Middle frontal gyrus (tissue), 1 donor: ENCODE measurements at regions not wholly inside any gene's neighbourhood (a gene's known extent, or its start where the extent isn't known, plus 50 kb on each side); places are given as distances from the start of the nearest gene placed in this dataset.

Source experiments
- DNase-seq: peaks from one replicate; pipeline ENCODE4 v3.0.0-alpha.2; 2015; ENCODE audit warnings: low spot score; ENCODE audit errors: extremely low spot score

DNA sequence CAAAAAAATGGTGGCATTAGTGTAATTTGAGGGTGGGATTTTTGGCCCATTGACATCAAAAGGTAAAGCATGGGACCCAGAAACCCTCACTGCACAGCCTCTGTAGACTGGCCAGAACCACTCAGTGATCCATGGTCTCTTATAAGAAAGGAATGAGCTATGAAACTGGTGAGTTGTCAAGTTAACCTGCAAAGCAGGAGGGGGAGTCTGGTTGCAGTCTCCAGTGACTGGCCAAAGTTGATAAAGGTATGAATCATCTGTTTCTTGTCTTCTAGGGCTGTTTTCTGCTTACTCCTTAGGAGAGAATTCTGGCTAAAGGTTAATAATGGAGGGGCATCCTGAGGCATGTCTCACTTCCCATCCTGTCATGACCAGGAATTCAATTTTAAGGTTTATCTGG lies 325.2 kb downstream of the TLR4 start:
- DNase-seq = no peak

DNA sequence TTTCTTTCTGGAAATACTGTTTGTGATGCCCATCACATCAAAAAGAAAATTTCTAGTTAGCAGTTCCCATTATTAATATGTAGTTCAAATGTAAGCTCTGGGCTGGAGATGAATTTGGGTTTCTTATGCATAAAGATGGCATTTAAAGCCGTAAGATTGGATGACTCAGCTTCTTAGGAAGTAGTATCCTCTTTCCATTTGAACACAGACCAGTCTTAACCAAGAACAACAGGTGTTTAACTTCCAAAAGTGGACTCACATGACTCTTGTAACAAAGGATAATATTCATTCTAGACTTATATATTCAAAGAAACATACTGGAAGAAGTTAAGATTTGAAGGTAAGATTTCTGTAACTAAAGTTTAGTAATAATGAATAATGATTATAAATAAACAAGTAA lies 330.5 kb downstream of the TLR4 start:
- no peak for DNase-seq

DNA sequence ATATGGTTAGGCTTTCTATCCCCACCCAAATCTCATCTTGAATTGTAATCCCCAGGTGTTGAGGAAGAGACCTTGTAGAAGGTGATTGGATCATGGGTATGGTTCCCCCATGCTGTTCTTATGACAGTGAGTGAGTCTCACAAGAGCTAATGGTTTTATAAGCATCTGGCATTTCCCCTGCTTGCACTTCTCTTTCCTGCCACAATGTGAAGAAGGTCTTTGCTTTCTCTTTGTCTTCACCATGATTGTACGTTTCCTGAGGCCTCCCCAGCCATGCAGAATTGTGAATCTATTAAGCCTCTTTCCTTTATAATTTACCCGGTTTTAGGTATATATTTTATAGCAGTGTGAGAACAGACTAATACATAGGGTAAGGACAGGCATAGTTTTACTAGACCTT lies 334.5 kb downstream of the TLR4 start:
- no peak for DNase-seq

DNA sequence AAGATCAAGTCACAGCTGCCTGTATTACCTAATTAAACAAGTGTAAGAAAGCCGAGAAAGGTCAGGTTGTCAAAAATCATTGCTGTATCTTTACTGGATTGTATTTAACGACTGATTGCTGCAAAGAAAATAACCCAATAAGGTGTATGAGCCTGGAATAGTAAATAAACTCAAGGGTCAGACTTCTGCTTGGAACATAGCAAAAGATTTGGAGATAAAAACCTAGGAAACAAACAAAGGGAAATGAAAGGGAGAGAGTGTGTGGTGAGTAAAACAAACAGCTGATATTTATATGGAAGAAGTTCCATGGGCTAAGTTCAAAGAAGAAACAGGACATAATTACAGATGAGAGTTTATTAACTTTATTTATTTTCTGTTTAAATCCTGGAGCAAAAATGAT lies 354.0 kb downstream of the TLR4 start:
- DNase-seq = no peak

DNA sequence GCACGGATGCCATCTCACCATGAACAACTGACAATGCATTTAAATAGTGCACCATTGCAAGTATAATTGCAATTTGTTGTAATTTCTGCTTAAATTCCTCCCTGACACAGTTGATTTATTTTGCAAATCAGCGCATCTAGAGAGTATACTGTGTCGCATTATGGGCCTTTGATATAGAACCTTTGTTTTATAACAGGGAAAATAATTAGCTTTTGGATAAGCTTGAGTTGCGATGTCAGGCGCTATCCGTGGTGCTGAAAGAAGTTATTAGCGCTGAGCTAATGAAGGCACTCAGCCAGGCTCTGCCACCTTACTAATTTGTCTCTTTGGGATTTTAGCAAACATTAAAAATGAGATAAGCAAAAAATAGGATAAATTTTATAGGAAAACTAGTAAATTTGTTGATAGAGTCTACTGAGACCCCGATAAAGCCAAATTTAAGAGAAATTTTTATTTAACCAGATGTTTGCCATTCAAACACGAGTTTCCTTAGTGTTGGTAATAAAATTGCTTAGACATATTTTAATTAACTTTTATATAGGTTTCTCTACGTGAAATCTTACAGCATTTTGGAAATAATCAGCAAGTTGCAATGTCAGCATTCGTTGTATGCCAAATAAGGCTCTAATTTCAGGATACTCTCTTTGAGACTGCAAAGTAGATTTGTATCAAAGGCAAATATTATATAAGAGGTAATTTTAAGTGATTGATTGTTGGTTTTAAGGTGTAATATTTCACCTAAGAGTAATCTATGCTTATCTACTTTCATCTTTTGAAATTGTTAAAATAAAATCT lies 355.5 kb downstream of the TLR4 start:
- DNase-seq = no peak

DNA sequence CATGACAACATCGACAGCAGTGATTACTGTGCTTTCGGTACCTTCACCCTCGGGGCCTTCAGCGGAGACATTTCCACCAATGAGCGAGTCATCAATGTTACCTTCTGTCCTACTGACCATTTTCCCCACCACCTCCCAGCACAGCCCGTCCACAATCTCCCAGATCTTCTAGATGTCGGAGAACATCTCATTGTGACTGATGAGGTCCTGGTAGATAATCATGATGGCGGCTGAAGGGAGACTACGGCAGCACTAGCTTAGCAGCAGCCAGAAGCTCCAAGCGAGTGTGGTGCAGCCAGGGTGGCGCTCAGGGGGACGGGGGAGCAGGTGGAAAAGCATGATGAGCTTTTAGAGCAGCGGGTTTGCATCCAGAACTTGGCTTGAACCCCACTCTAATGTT lies 379.0 kb downstream of the TLR4 start:
- no peak for DNase-seq

DNA sequence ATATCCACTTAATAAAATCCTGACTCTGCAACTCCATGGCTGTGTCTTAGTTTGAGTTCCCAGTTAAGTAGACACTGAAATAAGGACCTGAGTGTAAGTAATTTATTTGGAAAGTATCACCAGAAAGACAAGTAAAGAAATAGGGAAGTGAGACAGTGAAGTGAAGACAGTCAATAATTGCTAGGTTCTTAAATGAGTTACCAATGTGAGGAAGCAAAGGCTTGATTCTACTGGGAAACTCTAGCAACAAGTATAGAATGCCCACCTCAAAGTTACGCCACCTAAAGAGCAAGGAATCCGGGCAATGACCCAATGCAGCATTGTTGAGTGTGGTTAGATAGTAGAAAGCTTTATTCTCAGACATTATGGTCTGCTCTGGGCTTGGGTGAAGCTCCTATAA lies 383.9 kb downstream of the TLR4 start:
- no peak for DNase-seq

DNA sequence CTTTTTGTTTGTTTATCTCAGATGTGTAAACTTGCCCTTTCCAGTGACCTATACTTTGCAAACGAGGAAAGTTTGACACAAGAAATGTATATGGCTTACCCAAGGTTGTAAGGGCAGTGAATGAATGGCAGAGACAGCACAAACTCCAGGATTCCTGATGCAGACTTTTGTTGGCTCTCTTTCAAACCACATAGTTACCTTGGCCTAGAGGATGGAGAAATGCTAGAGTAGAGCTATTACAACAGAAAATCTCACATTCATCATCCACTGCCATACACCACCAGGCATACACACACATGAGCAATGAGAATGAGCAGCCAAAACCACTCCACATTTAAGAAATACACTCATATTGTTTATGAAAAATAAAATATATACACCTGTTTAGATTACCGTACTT lies 387.0 kb downstream of the TLR4 start:
- no peak for DNase-seq

DNA sequence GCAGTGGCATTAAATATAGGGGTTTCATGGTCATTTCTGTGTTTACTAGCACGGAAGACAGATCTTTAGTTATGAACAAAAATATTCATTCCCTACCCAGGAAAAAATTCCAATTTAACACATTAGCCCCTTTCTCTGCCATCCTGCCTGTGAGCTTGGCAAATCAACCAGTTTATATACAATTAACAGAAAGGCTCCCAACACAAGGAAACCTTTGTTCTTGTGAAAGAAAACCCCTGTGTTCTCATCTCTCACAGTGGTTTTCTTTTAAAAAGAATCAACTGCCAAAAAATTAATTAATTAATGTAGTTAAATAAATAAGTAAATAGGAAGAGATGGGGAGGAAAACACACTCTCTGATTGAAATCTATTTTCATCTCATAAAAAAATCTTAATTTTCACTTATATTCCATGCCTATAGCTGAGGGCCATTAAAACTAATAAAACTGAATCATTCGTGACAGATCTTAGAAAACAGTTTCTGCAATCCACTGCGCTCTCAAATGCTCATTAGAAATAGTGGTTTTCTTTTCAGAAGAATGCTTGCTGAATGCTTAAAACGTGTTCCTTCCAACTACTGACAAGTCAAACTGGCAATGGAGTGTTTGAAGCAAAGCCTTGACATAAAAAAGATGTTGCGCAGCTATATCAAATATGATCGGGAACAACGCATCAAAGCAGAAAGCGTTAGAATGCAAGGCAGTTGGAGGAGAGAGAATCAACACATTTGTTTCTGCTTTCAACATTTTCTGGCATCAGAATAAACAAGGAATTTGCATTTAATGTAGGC lies 387.7 kb downstream of the TLR4 start:
- peak; percentile 20 for DNase-seq

DNA sequence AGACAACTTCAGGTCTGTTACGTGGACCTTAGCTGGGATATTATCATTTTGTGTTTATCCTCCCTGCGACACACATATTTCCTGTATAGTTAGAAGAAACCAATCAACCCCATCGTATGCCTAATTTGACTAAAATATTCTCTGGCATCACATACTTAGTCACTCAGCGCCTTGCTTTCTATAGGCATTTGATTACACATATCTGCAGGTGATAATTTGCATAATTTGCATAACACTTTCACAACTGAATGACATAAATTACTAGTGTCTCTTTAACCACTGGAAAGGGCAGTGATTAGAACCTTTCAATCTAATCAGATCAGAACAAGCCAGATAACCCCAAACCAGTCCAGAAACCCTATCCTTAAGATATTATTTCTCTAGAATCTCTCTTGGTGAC lies 390.2 kb downstream of the TLR4 start:
- DNase-seq = no peak

DNA sequence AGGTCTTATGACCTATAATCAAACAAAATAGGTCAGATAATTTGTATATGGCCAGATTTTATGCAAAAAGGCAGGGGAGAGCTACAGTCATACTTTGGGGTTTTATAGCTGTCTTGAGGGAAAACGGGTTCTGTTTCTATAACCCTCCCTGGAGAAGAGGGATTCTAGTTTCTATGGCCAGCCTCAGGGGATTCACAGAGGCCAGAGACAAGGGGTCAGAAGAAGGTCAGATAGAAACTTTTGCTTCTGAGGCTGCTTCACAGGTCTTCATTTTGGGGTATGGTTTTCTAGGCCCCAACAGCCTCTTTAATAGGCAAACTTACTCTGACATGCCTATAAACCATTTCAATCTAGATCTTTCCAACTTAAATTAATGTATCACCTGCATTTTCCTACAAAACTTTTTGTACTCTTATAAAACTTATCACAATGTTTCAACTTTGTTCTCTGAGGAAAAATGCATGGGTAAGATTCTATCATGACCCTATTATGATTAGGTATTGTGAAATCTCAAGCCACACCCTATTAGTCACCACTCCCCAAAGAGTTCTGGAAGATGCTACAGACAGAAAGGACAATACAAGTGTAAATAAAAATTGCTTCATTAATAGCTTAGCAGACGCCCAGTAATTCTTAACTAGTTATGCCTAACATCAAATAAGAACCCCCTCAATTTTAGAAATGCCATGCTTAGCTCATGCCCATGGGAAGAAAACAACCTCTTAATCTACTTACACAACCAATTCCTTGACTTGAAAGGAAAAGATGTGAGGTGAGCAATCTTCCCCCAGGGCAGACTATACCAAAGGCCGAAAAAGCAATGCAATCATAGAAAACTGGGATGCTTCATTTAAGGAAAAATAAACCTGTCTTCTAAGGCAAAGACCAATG lies 396.6 kb downstream of the TLR4 start:
- no peak for DNase-seq

DNA sequence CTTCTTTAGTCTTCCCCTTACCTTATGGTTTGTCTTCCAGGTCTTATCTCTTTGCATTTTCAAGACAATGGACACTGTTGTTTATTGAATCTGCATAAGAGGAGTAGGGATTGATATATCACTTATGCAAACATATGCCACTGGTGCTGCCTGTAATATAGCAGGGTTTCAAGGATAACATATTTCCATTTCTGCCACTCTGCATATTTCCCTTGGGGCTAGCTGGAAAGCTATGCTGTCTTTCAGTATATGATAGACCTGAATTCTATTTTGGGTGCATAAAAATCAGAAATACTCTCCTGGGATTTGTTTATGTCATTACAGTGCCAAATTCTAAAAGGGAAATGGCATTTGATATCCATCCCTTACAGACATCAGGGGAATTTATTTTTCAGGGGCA lies 400.2 kb downstream of the TLR4 start:
- no peak for DNase-seq

DNA sequence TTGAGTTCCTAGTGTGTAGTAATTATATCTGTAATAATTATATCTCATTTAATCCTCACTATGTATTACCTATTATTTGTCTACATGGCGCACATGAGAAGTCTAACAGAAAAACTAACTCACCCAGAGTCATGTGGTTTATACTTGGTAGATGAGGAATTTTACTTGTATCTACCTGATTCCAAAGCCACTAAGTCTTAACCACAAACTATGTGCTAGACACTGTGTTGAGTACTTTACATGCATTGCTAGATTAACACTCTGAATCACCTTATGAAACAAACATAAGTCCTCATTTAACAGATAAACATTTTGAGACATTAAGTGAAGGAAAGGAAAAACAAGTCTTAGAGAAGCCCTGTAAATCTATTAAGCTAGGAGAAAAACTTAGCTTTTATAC lies 404.8 kb downstream of the TLR4 start:
- DNase-seq = no peak

DNA sequence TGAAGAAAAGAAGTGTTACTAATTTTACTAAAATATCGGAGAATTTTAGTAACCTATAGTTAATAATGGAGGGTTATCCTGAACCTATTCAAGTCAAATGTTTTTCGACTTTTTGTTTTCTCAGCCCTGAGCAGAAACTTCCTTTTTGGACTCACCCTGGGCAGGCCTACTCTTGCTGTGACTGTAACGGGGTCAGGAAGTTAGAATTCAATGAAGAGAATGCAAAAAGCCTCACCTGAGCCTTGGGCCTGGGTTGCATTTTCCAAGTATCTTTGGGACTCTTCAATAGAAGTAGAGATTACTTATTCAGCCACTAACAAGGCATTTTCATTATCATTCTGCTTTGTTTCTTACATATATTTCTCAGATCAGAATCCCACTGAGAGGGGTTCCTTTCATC lies 405.3 kb downstream of the TLR4 start:
- no peak for DNase-seq

DNA sequence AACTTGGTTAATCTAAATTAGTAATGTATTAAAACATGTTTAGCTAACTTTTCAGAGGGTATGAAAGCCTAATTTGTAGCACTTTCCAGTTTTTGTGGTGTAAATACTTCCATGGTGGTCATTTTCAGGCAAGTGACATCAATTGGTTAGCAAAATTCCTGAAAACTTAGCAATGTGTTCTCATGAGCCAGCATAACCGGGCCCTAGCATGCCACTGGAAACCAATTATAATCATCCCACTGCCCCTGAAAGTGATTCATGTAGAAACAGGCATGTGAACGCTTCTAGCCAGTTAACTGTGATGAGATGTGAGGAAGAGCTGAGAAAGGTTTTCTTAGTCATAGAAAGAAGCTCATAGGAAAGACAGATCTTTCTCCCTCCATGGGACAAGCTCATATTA lies 417.2 kb downstream of the TLR4 start:
- DNase-seq = no peak

DNA sequence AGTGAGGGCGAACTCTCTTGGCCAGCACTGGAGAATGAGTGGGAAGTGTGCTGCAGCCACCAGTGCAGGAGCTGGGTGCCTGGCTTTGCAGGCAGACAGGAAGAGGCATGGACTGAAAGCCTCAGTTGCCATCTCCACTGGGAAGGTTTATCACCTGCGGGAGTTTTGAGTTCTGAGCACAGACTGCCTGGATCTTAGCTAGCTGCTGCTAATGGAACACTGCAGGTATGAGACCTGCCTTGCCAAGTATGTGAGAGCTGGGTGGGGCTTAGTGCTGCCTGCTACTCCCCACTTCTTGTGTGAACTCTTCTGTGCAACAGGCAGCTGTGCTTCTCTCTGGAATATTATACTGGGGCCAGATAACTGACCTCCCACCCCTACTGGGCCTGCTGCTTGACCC lies 424.1 kb downstream of the TLR4 start:
- no peak for DNase-seq

DNA sequence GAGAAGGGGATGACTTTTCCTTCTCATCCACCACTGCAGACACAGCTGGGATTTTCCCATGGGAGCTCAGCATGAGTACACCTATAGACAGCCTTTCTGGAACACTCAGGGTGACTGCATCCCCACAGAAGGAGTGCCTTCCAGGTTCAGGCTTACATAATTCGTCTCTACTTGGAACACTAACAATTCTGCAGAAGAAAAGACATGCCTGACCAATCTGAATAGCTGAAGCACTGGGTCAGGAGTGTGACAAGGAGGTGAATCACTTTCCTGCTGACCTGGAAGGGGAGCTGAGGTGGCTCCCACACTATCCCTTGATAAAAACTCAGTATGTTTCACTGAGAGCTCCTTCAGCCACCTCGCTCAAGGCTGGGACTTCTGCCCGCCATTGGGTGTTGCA lies 425.3 kb downstream of the TLR4 start:
- no peak for DNase-seq

DNA sequence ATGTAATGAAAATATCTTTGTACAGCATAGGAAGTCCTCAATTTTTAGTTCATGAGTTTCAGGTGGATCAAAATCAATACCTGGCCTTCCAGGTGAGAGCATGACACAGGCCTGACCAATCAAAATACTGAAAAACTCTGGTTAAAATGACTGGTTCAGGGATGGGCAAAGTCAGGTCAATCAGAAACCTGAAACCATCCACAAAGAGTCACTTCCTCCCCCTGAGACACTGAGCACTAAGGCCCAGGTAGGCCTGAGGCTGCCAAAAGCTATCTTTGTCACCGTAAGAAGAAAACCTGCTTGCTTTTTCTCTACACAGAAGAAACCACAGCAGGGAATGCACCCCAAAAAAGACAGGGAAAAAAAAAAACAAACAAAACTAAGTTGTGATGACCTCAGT lies 444.8 kb downstream of the TLR4 start:
- DNase-seq = no peak

DNA sequence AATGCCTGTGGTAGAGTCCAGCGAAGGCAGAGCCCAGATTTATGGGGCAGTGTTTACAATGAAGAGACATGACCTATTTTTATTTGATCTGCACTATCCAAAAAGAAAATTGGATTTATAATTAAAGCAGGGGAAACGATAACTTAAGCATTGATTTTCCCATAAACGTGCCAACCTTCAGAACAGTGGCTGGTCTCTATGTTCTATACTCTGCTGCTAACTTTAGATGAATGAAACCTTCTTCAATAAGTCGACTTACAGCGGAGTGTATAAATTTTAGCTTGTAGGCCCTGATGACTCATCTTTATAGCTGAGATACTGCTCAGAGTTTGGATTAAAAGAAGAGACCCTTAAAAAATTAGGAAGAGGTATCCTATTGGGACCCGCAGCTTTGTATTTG lies 452.6 kb downstream of the TLR4 start:
- no peak for DNase-seq

DNA sequence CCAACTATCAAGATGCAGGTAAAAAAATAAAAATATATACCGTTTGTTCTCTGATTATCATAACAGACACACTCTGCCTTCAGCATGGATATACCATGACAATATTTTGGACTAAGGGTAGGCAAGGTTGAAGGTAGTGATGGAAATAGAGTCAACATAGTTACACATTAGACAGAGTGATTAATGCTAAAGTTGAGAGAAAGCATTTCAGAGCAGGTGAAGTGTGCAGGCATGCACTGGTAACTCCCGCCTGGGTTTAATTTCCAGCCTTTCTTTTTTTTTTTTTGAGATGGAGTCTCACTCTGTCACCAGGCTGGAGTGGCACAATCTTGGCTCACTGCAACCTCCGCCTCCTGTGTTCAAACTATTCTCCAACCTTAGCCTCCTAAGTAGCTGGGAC lies 458.5 kb downstream of the TLR4 start:
- DNase-seq = no peak

DNA sequence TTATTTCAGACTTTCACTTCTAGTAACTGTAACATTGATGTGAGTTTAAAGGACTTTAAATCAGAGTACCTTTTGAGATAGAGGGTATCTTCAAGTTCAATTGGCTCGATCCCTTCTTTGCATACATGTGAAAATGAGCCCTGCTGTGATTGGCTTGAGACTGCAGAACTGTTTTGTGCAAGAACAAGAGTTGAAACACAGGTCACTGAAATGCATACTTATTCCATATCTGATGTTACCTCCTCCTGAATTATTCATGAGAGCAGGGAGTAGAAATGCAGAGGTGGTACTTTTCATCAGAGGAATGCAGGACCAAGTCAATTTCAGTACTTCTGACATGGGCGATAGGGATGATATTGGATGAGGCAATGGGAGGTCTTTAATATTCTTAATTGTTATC lies 459.5 kb downstream of the TLR4 start:
- DNase-seq = no peak

DNA sequence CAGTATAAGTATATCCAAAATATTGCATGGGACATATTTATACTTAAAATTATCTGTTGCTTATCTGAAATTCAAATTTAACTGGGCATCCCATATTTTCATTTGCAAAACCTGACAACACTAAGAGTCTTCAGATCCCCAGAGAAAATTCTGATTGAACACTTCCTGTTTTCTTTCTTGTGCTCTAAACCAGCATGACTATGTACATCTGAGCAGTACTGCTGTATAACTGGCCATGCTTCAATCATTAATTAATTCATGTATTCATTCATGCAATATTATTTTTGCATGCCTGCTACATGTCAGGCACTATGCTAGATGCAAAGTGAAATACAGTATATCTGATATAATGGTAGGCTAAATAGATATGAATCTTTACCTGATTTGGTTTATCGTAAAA lies 461.2 kb downstream of the TLR4 start:
- no peak for DNase-seq
